Upper lobe of left lung (tissue), 6 donors: ENCODE measurements at regions not wholly inside any gene's neighbourhood (a gene's known extent, or its start where the extent isn't known, plus 50 kb on each side); places are given as distances from the start of the nearest gene placed in this dataset.

ENCODE experiments used
- ATAC-seq, 2 donors: fragments of 200-7000 bp; cut with Tn5 transposase; one replicate each; pipeline ENCODE4 v1.9.1; 2022; ENCODE audit warnings: mild to moderate bottlenecking in 2 of 2, moderate library complexity in 2 of 2; ENCODE audit not compliant: low FRiP score in 2 of 2
- DNase-seq, 2 donors: peaks; one replicate each; pipeline ENCODE4 v3.0.0-alpha.2; 2019 to 2020
- H3K27ac ChIP-seq, 4 donors: fragments of 200-600 bp; sonication (generic); one replicate each; pipeline ENCODE4 v1.5.1; 2016 to 2019
- H3K27me3 ChIP-seq, 4 donors: fragments of 200-600 bp; sonication (generic); one replicate each; pipeline ENCODE4 v1.5.1; 2017 to 2019
- H3K36me3 ChIP-seq, 4 donors: fragments of 200-600 bp; sonication (generic); one replicate each; pipeline ENCODE4 v1.5.1; 2016 to 2019
- H3K4me1 ChIP-seq, 4 donors: fragments of 200-600 bp; sonication (generic); one replicate each; pipeline ENCODE4 v1.5.1; 2018 to 2019
- H3K4me3 ChIP-seq, 4 donors: fragments of 200-600 bp; sonication (generic); one replicate each; pipeline ENCODE4 v1.5.1; 2017 to 2019; ENCODE audit warnings: mild to moderate bottlenecking in 2 of 4, moderate library complexity in 1 of 4
- H3K9me3 ChIP-seq, 4 donors: fragments of 200-600 bp; sonication (generic); one replicate each; pipeline ENCODE4 v1.5.1; 2018 to 2019
- EP300 ChIP-seq, 4 donors: sonication (generic); formaldehyde crosslinking; IDR thresholded peaks; one replicate each; pipeline ENCODE4 v1.5.1; 2017; ENCODE audit warnings: antibody characterized with exemption in 4 of 4, control low read depth in 2 of 4
- POLR2A ChIP-seq, 4 donors: fragments of 450-650 bp; IDR thresholded peaks; one replicate each; pipeline ENCODE4 v1.5.1; 2016 to 2017; ENCODE audit warnings: antibody characterized with exemption in 4 of 4, mild to moderate bottlenecking in 2 of 4
- POLR2AphosphoS5 ChIP-seq, 2 donors: sonication (generic); formaldehyde crosslinking; IDR thresholded peaks; one replicate each; pipeline ENCODE4 v1.5.1; 2017; ENCODE audit warnings: antibody characterized with exemption in 2 of 2
- WGBS, 2 donors: methylation state at CpG; one replicate each; pipeline ENCODE4 v1.1.5; 2017 to 2018; 5-methylcytosine and 5-hydroxymethylcytosine counted together
- TF ChIP-seq, protein P1 (sequence below), 6 experiments: fragments of 450-650 bp in 4 of 6; fragments of 200-600 bp in 2 of 6; sonication (generic) in 2 of 6; IDR thresholded peaks; one replicate each; pipeline ENCODE4 v1.5.1; 2016 to 2019; ENCODE audit warnings: antibody characterized with exemption in 6 of 6
- donor health status: DM: no; HTN: no; CAD: no; lungs with moderate emphysema.
- donor health status: DM: no; HTN: yes; CAD: no; lungs with severe emphysema.

GRCh38 chr17:74108126-74108705 is 95.3 kb upstream of the RPL38 start:
- H3K27ac ChIP-seq, result no peak overlapping the region
- no peaks in the 10 kb centered on the region for H3K9me3 ChIP-seq
- DNase-seq (no peak), ATAC-seq (no peak)
- H3K4me3 ChIP-seq, result no peak overlapping the region
- H3K27me3 ChIP-seq, result peaks cover 0 to 5% (median 0%) of the 10 kb centered on the region in 4 donors
- H3K36me3 ChIP-seq, result no peaks in the 10 kb centered on the region
- TF ChIP-seq POLR2A (IDR thresholded peaks at IDR 0.05), result no peak
- no peak for TF ChIP-seq POLR2AphosphoS5 (IDR thresholded peaks at IDR 0.05)
- TF ChIP-seq, protein P1, sequence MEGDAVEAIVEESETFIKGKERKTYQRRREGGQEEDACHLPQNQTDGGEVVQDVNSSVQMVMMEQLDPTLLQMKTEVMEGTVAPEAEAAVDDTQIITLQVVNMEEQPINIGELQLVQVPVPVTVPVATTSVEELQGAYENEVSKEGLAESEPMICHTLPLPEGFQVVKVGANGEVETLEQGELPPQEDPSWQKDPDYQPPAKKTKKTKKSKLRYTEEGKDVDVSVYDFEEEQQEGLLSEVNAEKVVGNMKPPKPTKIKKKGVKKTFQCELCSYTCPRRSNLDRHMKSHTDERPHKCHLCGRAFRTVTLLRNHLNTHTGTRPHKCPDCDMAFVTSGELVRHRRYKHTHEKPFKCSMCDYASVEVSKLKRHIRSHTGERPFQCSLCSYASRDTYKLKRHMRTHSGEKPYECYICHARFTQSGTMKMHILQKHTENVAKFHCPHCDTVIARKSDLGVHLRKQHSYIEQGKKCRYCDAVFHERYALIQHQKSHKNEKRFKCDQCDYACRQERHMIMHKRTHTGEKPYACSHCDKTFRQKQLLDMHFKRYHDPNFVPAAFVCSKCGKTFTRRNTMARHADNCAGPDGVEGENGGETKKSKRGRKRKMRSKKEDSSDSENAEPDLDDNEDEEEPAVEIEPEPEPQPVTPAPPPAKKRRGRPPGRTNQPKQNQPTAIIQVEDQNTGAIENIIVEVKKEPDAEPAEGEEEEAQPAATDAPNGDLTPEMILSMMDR (IDR thresholded peaks at IDR 0.05), result no peak
- no peak for TF ChIP-seq EP300 (IDR thresholded peaks at IDR 0.05)
- 48 to 74% methylated on average over 12 of the region's 12 CpGs for WGBS, 2 donors
- H3K4me1 ChIP-seq, result no peaks in the 10 kb centered on the region

DNA sequence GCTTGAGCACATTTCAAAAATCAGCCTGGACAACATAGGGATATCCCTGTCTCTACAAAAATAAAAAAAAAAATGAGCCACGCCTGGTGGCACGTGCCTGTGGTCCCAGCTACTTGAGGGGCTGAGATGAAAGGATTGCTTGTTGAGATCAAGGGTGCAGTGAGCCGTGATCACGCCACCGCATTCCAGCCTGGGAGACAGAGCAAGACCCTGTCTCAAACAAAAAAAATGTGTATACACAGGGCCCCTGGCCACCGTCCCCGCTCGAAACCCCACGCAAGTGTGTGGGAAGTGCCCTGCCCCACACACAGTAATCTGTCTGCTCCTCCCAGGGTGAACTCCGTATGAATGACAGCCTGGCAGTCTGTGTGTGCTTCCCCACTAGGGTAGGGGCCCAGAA is 93.0 kb upstream of the RPL38 start:
- WGBS, 2 donors, result 26 to 41% methylated on average over 6 to 10 of the region's 10 CpGs
- ATAC-seq (no peak), DNase-seq (no peak)
- no peak for TF ChIP-seq POLR2A (IDR thresholded peaks at IDR 0.05)
- Histone ChIP-seq H3K4me3 (no peak overlapping the region), H3K36me3 (no peaks in the 10 kb centered on the region), H3K4me1 (no peaks in the 10 kb centered on the region), H3K9me3 (no peaks in the 10 kb centered on the region), H3K27me3 (peaks cover 0 to 5% (median 0%) of the 10 kb centered on the region in 4 donors), H3K27ac (no peak overlapping the region)

GRCh38 chr17:74113326-74113725 is 90.2 kb upstream of the RPL38 start:
- H3K4me1 ChIP-seq, result no peaks in the 10 kb centered on the region
- H3K4me3 ChIP-seq, result no peak overlapping the region
- DNase-seq (peak in 1 of 2 donors; percentile 80), ATAC-seq (no peak)
- H3K27me3 ChIP-seq, result peaks cover 0 to 5% (median 0%) of the 10 kb centered on the region in 4 donors
- no peak overlapping the region for H3K27ac ChIP-seq
- H3K36me3 ChIP-seq, result no peaks in the 10 kb centered on the region
- H3K9me3 ChIP-seq, result no peaks in the 10 kb centered on the region
- WGBS, 2 donors, result 95% methylated on average over 4 to 37 of the region's 41 CpGs
- TF ChIP-seq, protein P1 (IDR thresholded peaks at IDR 0.05), result no peak
- TF ChIP-seq EP300 (IDR thresholded peaks at IDR 0.05) (no peak), POLR2A (IDR thresholded peaks at IDR 0.05) (no peak), POLR2AphosphoS5 (IDR thresholded peaks at IDR 0.05) (no peak)

GRCh38 chr17:74113952-74114351 is 89.5 kb upstream of the RPL38 start:
- no peak for ATAC-seq
- no peak overlapping the region for H3K4me3 ChIP-seq
- WGBS, 2 donors, result 75 to 77% methylated on average over 23 of the region's 23 CpGs

DNA sequence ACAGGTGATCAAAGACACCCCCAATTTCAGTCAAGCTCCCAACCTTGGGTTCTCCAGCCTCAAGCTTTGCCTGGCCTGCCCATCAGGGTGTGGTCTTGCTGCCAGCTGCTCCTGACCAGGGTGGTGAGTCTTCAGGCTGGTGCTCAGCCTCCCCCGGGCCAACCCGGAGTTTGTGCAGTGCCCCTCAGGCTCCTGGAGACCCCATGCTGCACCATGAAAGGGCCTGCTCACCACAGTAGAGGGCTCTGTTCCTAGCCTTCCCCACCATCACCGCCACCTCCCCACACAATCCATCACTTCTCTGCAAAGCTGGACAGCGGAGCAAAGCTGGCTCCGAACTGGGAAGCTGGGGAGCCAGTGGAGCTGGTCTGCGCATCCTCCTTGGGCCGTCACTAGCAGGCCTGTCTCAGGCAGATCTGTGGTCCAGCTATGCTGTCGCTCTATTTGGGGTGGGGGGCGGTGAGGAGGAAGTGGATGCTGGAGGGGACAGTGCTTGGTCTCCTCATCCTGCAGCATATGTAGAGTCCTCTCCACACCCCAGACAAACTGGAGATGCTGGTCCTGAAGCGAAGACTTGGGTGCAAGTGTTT is 88.5 kb upstream of the RPL38 start:
- H3K9me3 ChIP-seq, result no peaks in the 10 kb centered on the region
- TF ChIP-seq EP300 (IDR thresholded peaks at IDR 0.05), result no peak
- TF ChIP-seq, protein P1 (IDR thresholded peaks at IDR 0.05), result no peak
- no peak for TF ChIP-seq POLR2AphosphoS5 (IDR thresholded peaks at IDR 0.05)
- TF ChIP-seq POLR2A (IDR thresholded peaks at IDR 0.05), result no peak
- no peak for ATAC-seq
- no peak overlapping the region for H3K27ac ChIP-seq
- 81 to 88% methylated on average over 9 of the region's 10 CpGs for WGBS, 2 donors
- DNase-seq, result no peak
- H3K27me3 ChIP-seq, result no peaks in the 10 kb centered on the region
- H3K4me3 ChIP-seq, result no peak overlapping the region
- H3K4me1 ChIP-seq, result no peaks in the 10 kb centered on the region
- no peaks in the 10 kb centered on the region for H3K36me3 ChIP-seq

More at GRCh38 chr17:74113952-74114351, 89.5 kb upstream of the RPL38 start:
- TF ChIP-seq POLR2AphosphoS5 (IDR thresholded peaks at IDR 0.05) (no peak), POLR2A (IDR thresholded peaks at IDR 0.05) (no peak), EP300 (IDR thresholded peaks at IDR 0.05) (no peak)
- TF ChIP-seq, protein P1 (IDR thresholded peaks at IDR 0.05), result no peak
- H3K27me3 ChIP-seq, result peaks cover 0 to 5% (median 0%) of the 10 kb centered on the region in 4 donors
- H3K27ac ChIP-seq, result no peak overlapping the region
- DNase-seq, result peak in 1 of 2 donors; percentile 52
- H3K36me3 ChIP-seq, result no peaks in the 10 kb centered on the region
- H3K4me1 ChIP-seq, result no peaks in the 10 kb centered on the region
- H3K9me3 ChIP-seq, result no peaks in the 10 kb centered on the region
